Loucy (cell line): ENCODE measurements at regions not wholly inside any gene's neighbourhood (a gene's known extent, or its start where the extent isn't known, plus 50 kb on each side); places are given as distances from the start of the nearest gene placed in this dataset.

Experiments used
- H2AFZ ChIP-seq: fragments of 200-600 bp; sonication (generic); 2 replicates; pipeline ENCODE4 v1.6.0; 2016; ENCODE audit warnings: antibody characterized with exemption, mild to moderate bottlenecking, low read length, moderate library complexity
- H3F3A ChIP-seq: fragments of 200-600 bp; 2 replicates; pipeline ENCODE4 v1.6.0; 2016; ENCODE audit warnings: antibody characterized with exemption, low read depth, mild to moderate bottlenecking
- H3K27me3 ChIP-seq: fragments of 200-600 bp; sonication (generic); 2 replicates; pipeline ENCODE4 v1.6.1; 2014; ENCODE audit warnings: low read length, mild to moderate bottlenecking; ENCODE audit not compliant: insufficient read depth, poor library complexity, severe bottlenecking
- H3K36me3 ChIP-seq: fragments of 200-600 bp; sonication (generic); 2 replicates; pipeline ENCODE4 v1.6.1; 2016; ENCODE audit warnings: low read length; ENCODE audit not compliant: insufficient read depth
- H3K4me1 ChIP-seq: fragments of 200-600 bp; sonication (generic); 2 replicates; pipeline ENCODE4 v1.5.1; 2014; ENCODE audit warnings: low read length, mild to moderate bottlenecking; ENCODE audit not compliant: insufficient read depth, poor library complexity, severe bottlenecking
- H3K4me2 ChIP-seq: fragments of 200-600 bp; sonication (generic); 2 replicates; pipeline ENCODE4 v1.6.0; 2014; ENCODE audit warnings: antibody characterized with exemption, low read length, low read depth, mild to moderate bottlenecking; ENCODE audit not compliant: poor library complexity, severe bottlenecking
- H3K4me3 ChIP-seq: fragments of 200-600 bp; sonication (generic); 2 replicates; pipeline ENCODE4 v1.5.1; 2014; ENCODE audit warnings: low read length, mild to moderate bottlenecking, mixed read lengths; ENCODE audit not compliant: poor library complexity, severe bottlenecking
- H3K79me2 ChIP-seq: fragments of 200-600 bp; sonication (generic); 2 replicates; pipeline ENCODE4 v1.6.1; 2014; ENCODE audit warnings: low read length; ENCODE audit not compliant: insufficient read depth
- H3K9ac ChIP-seq: fragments of 200-600 bp; sonication (generic); 2 replicates; pipeline ENCODE4 v1.6.0; 2014; ENCODE audit warnings: mild to moderate bottlenecking, low read depth, low read length, moderate library complexity; ENCODE audit not compliant: poor library complexity, severe bottlenecking
- H3K9me2 ChIP-seq: fragments of 200-600 bp; sonication (generic); replicated peaks from 2 replicates; pipeline ENCODE4 v1.6.1; 2016; ENCODE audit warnings: low read depth, low read length, mixed read lengths
- H3K9me3 ChIP-seq: fragments of 200-600 bp; sonication (generic); 2 replicates; pipeline ENCODE4 v1.6.1; 2014; ENCODE audit warnings: mild to moderate bottlenecking, antibody characterized with exemption, low read length, low read depth; ENCODE audit not compliant: insufficient read depth
- H4K20me1 ChIP-seq: fragments of 200-600 bp; sonication (generic); 2 replicates; pipeline ENCODE4 v1.6.0; 2014; ENCODE audit warnings: antibody characterized with exemption, low read length, mild to moderate bottlenecking; ENCODE audit not compliant: insufficient read depth, poor library complexity, severe bottlenecking
- EZH2phosphoT487 ChIP-seq: fragments of 200-600 bp; IDR thresholded peaks from 2 replicates; pipeline ENCODE4 v1.6.1; 2018; ENCODE audit warnings: antibody characterized with exemption, mild to moderate bottlenecking, moderate library complexity, borderline replicate concordance
- TF ChIP-seq, protein P1 (sequence below): fragments of 200-600 bp; sonication (generic); conservative IDR thresholded peaks from 2 replicates; pipeline ENCODE4 v1.5.1; 2014; ENCODE audit warnings: mild to moderate bottlenecking, antibody characterized with exemption, low read length

DNA sequence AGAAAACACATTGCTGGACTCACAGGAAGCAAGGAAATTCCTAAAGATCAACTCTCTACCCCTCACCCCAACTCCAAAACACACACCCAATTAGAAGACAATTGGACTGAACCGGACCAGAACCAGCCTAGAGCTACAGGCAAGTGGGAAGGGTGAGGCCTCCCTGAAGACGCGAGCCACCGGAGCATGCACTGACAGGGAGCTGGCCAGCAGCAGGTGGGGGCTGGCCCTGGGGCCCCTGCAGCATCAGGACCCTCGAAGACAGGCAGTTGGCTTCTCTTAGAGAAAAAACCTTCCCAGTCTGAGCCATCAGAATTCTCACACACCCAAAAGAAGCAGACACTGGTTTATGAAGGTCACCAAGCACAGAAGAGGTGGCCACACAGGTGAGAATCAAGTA is 209.5 kb upstream of the DIO3 start:
- no peaks in the 10 kb centered on the region for H3K9me2 ChIP-seq
- H2AFZ ChIP-seq, result no peak overlapping the region
- H3K79me2 ChIP-seq, result no peaks in the 10 kb centered on the region
- no peak overlapping the region for H3K4me3 ChIP-seq
- no peaks in the 10 kb centered on the region for H3K36me3 ChIP-seq
- no peaks in the 10 kb centered on the region for H3F3A ChIP-seq
- H3K4me1 ChIP-seq, result no peaks in the 10 kb centered on the region
- peaks cover 11% of the 10 kb centered on the region; the same call in 1 of the 2 replicates for H3K9me3 ChIP-seq
- no peaks in the 10 kb centered on the region for H3K27me3 ChIP-seq
- no peak overlapping the region for H3K4me2 ChIP-seq
- H4K20me1 ChIP-seq, result no peaks in the 10 kb centered on the region
- TF ChIP-seq, protein P1, sequence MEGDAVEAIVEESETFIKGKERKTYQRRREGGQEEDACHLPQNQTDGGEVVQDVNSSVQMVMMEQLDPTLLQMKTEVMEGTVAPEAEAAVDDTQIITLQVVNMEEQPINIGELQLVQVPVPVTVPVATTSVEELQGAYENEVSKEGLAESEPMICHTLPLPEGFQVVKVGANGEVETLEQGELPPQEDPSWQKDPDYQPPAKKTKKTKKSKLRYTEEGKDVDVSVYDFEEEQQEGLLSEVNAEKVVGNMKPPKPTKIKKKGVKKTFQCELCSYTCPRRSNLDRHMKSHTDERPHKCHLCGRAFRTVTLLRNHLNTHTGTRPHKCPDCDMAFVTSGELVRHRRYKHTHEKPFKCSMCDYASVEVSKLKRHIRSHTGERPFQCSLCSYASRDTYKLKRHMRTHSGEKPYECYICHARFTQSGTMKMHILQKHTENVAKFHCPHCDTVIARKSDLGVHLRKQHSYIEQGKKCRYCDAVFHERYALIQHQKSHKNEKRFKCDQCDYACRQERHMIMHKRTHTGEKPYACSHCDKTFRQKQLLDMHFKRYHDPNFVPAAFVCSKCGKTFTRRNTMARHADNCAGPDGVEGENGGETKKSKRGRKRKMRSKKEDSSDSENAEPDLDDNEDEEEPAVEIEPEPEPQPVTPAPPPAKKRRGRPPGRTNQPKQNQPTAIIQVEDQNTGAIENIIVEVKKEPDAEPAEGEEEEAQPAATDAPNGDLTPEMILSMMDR, result no peak
- TF ChIP-seq EZH2phosphoT487, result no peak
- no peak overlapping the region for H3K9ac ChIP-seq

DNA sequence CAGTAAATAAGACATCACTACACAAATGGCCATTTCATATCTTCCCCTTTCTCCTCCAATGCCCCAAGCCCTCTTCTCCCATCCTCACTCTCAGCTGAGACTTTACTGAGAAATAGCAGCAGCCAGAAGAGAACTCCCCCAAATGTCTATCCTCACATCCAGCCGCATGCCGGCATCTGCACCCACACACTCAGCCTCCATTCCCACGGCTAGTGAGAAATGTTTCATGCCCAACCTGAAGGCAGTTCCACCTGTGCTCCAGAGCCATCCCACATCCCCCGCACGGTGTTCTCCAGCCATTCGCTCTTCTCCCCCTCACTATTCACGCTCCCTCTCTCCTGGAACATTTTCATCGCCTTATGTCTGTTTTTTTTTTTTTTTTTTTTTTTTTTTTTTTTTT is 208.7 kb upstream of the DIO3 start:
- Histone ChIP-seq H3K4me3 (no peak overlapping the region), H3K9me3 (peaks cover 11% of the 10 kb centered on the region; the same call in 1 of the 2 replicates), H3K36me3 (no peaks in the 10 kb centered on the region), H3K79me2 (no peaks in the 10 kb centered on the region), H3F3A (no peaks in the 10 kb centered on the region), H3K9ac (no peak overlapping the region), H4K20me1 (no peaks in the 10 kb centered on the region), H3K4me2 (no peak overlapping the region), H3K9me2 (no peaks in the 10 kb centered on the region), H3K4me1 (no peaks in the 10 kb centered on the region), H2AFZ (no peak overlapping the region), H3K27me3 (no peaks in the 10 kb centered on the region)
- TF ChIP-seq, protein P1, result no peak
- no peak for TF ChIP-seq EZH2phosphoT487

DNA sequence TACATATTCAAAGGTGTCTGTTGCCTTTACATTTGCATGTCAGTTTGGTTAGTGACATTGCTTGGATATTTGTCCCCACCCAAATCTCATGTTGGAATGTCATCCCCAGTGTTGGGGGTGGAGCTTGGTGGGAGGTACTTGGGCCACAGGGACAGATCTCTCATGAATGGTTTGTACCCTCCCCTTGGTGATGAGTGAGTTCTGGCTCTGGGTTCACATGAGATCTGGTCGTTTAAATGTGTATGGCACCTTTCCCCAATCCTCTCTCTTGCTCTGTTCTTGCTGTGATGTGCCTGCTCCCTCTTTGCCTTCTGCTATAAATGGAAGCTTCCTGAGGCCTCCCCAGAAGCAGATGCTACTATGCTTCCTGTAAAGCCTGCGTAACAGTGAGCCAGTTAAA is 207.9 kb upstream of the DIO3 start:
- no peak overlapping the region for H3K4me2 ChIP-seq
- no peak for TF ChIP-seq EZH2phosphoT487
- TF ChIP-seq, protein P1, result no peak
- H3K4me3 ChIP-seq, result no peak overlapping the region
- H3K9ac ChIP-seq, result no peak overlapping the region
- H3K36me3 ChIP-seq, result no peaks in the 10 kb centered on the region
- H3K79me2 ChIP-seq, result no peaks in the 10 kb centered on the region
- H3K9me3 ChIP-seq, result peaks cover 8% of the 10 kb centered on the region; the same call in 1 of the 2 replicates
- no peaks in the 10 kb centered on the region for H3F3A ChIP-seq
- no peaks in the 10 kb centered on the region for H4K20me1 ChIP-seq
- no peaks in the 10 kb centered on the region for H3K9me2 ChIP-seq
- no peaks in the 10 kb centered on the region for H3K27me3 ChIP-seq
- no peaks in the 10 kb centered on the region for H3K4me1 ChIP-seq
- H2AFZ ChIP-seq, result no peak overlapping the region
